Vagina (tissue), 2 donors: ENCODE measurements at regions not wholly inside any gene's neighbourhood (a gene's known extent, or its start where the extent isn't known, plus 50 kb on each side); places are given as distances from the start of the nearest gene placed in this dataset.

Experiments
- DNase-seq, 2 donors: peaks; one replicate each; pipeline ENCODE4 v3.0.0-alpha.2; 2017; ENCODE audit errors: extremely low spot score in 2 of 2
- H3K27ac ChIP-seq: fragments of 200-600 bp; sonication (generic); one replicate; pipeline ENCODE4 v1.5.1; 2019
- H3K27me3 ChIP-seq: fragments of 200-600 bp; sonication (generic); one replicate; pipeline ENCODE4 v1.5.1; 2019
- H3K36me3 ChIP-seq, 2 donors: fragments of 200-600 bp; sonication (generic); one replicate each; pipeline ENCODE4 v1.5.1; 2017 to 2019
- H3K4me1 ChIP-seq: fragments of 200-600 bp; sonication (generic); one replicate; pipeline ENCODE4 v1.5.1; 2019
- H3K4me3 ChIP-seq, 2 donors: fragments of 200-600 bp; sonication (generic); 1 replicate in 1 of 2; 2 replicates in 1 of 2; pipeline ENCODE4 v1.5.1; 2016 to 2019
- H3K9me3 ChIP-seq: fragments of 200-600 bp; sonication (generic); one replicate; pipeline ENCODE4 v1.5.1; 2019
- CTCF ChIP-seq, 3 experiments: fragments of 450-650 bp in 2 of 3; fragments of 200-600 bp in 1 of 3; sonication (generic) in 1 of 3; IDR thresholded peaks; one replicate each; pipeline ENCODE4 v1.5.1; 2017 to 2019; ENCODE audit warnings: antibody characterized with exemption in 3 of 3, mild to moderate bottlenecking in 2 of 3, moderate library complexity in 2 of 3
- POLR2A ChIP-seq, 2 donors: fragments of 450-650 bp; IDR thresholded peaks; one replicate each; pipeline ENCODE4 v1.6.1; 2017; ENCODE audit warnings: antibody characterized with exemption in 2 of 2, mild to moderate bottlenecking in 2 of 2, moderate library complexity in 2 of 2
- POLR2AphosphoS5 ChIP-seq, 2 donors: sonication (generic); formaldehyde crosslinking; IDR thresholded peaks; one replicate each; pipeline ENCODE4 v1.9.0; 2017; ENCODE audit warnings: antibody characterized with exemption in 2 of 2, mild to moderate bottlenecking in 2 of 2, low read depth in 1 of 2; ENCODE audit not compliant: insufficient read depth in 1 of 2
- intact Hi-C: fragments of 100-400 bp; cut with DNase I; formaldehyde crosslinking; loops from one replicate; pipeline ENCODE4 v1.15.1; 2023

DNA sequence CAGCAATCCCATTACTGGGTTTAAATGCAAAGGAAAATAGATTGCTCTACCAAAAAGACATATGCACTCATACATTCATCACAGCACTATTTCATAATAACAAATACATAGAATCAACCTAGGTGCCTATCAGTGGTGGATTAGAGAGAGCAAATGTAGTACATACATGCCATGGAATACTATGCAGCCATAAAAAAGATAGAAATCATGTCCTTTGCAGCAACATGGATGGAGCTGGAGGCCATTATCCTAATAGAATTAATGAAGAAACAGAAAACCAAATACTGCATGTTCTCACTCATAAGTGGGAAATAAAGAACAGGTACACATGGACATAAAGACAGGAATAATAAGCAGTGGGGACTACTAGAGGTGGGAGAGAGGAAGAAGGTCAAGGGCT is 70.7 kb upstream of the MLIP start:
- H3K4me3 ChIP-seq = no peak overlapping the region
- intact Hi-C loops = no loop called here
- H3K9me3 ChIP-seq = no peaks in the 10 kb centered on the region
- no peaks in the 10 kb centered on the region for H3K27me3 ChIP-seq
- no peak for DNase-seq
- TF ChIP-seq CTCF (IDR thresholded peaks at IDR 0.05) (no peak), POLR2AphosphoS5 (IDR thresholded peaks at IDR 0.05; ENCODE audit: insufficient read depth in 1 of 2, low read depth in 1 of 2) (no peak), POLR2A (IDR thresholded peaks at IDR 0.05) (no peak)
- H3K36me3 ChIP-seq = no peaks in the 10 kb centered on the region
- no peak overlapping the region for H3K27ac ChIP-seq
- no peaks in the 10 kb centered on the region for H3K4me1 ChIP-seq

- intact Hi-C loops = no loop called here
- no peak for DNase-seq
- TF ChIP-seq POLR2AphosphoS5 (IDR thresholded peaks at IDR 0.05; ENCODE audit: insufficient read depth in 1 of 2, low read depth in 1 of 2) = no peak
- no peak for TF ChIP-seq CTCF (IDR thresholded peaks at IDR 0.05)
- no peak for TF ChIP-seq POLR2A (IDR thresholded peaks at IDR 0.05)
Measured at GRCh38 chr6:54041239-54041638, 70.0 kb upstream of the MLIP start.

GRCh38 chr6:54043360-54043759 is 67.9 kb upstream of the MLIP start:
- H3K27me3 ChIP-seq = no peaks in the 10 kb centered on the region
- DNase-seq = no peak
- H3K27ac ChIP-seq = no peak overlapping the region
- TF ChIP-seq POLR2A (IDR thresholded peaks at IDR 0.05) = no peak
- TF ChIP-seq POLR2AphosphoS5 (IDR thresholded peaks at IDR 0.05; ENCODE audit: insufficient read depth in 1 of 2, low read depth in 1 of 2) = no peak
- TF ChIP-seq CTCF (IDR thresholded peaks at IDR 0.05) = no peak
- H3K9me3 ChIP-seq = no peaks in the 10 kb centered on the region
- H3K36me3 ChIP-seq = no peaks in the 10 kb centered on the region
- no peaks in the 10 kb centered on the region for H3K4me1 ChIP-seq
- intact Hi-C loops = no loop called here
- no peak overlapping the region for H3K4me3 ChIP-seq

More at GRCh38 chr6:54041239-54041638, 70.0 kb upstream of the MLIP start:
- Histone ChIP-seq H3K9me3 (no peaks in the 10 kb centered on the region), H3K36me3 (no peaks in the 10 kb centered on the region), H3K27ac (no peak overlapping the region), H3K4me3 (no peak overlapping the region), H3K27me3 (no peaks in the 10 kb centered on the region), H3K4me1 (no peaks in the 10 kb centered on the region)

DNA sequence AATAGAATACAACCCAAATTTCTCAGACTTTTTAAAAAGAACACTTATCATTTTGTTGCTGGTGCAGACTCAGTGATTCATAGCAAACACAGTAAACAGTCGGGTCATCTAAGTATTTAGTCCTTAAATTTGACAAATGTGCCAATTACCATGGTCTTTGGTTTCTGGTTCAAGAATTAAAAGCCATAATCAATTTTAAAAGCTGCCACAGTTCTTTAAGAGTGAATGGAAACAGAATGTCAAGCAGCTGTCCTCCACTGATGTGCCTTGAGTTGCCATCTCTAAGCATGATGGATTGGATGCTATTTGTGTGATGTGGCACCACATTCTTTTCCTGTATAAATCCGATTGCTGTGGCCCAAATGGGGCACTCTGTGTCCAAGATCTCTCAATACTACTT is 67.2 kb upstream of the MLIP start:
- DNase-seq = no peak
- no peaks in the 10 kb centered on the region for H3K4me1 ChIP-seq
- no peaks in the 10 kb centered on the region for H3K9me3 ChIP-seq
- intact Hi-C loops = no loop called here
- no peak overlapping the region for H3K4me3 ChIP-seq
- TF ChIP-seq POLR2A (IDR thresholded peaks at IDR 0.05) (no peak), POLR2AphosphoS5 (IDR thresholded peaks at IDR 0.05; ENCODE audit: insufficient read depth in 1 of 2, low read depth in 1 of 2) (no peak), CTCF (IDR thresholded peaks at IDR 0.05) (no peak)
- H3K27me3 ChIP-seq = no peaks in the 10 kb centered on the region
- H3K36me3 ChIP-seq = no peaks in the 10 kb centered on the region
- no peak overlapping the region for H3K27ac ChIP-seq

GRCh38 chr6:54048782-54049181 is 62.5 kb upstream of the MLIP start:
- intact Hi-C loops = no loop called here
- DNase-seq = no peak
- no peak overlapping the region for H3K27ac ChIP-seq

More at GRCh38 chr6:54048782-54049181, 62.5 kb upstream of the MLIP start:
- TF ChIP-seq POLR2AphosphoS5 (IDR thresholded peaks at IDR 0.05; ENCODE audit: insufficient read depth in 1 of 2, low read depth in 1 of 2) = no peak
- no peak for TF ChIP-seq POLR2A (IDR thresholded peaks at IDR 0.05)
- TF ChIP-seq CTCF (IDR thresholded peaks at IDR 0.05) = no peak
- Histone ChIP-seq H3K27me3 (no peaks in the 10 kb centered on the region), H3K9me3 (no peaks in the 10 kb centered on the region), H3K36me3 (no peaks in the 10 kb centered on the region), H3K4me1 (no peaks in the 10 kb centered on the region), H3K4me3 (no peak overlapping the region)
